NCI-H446 treated with DMSO at 0.1 percent for 48 hours (cell line): ENCODE measurements at regions not wholly inside any gene's neighbourhood (a gene's known extent, or its start where the extent isn't known, plus 50 kb on each side); places are given as distances from the start of the nearest gene placed in this dataset.
"Not testable (repeated sequence)": the region's sequence is repeated elsewhere in the genome, so short reads cannot be mapped to it uniquely, and the experiment has no call there.

ENCODE experiments used
- DNase-seq: peaks from one replicate; lab custom pipeline; 2025; lab: John Stamatoyannopoulos, UW

GRCh38 chr20:6715401-6715941 lies 52.0 kb upstream of the BMP2 start:
- DNase-seq, result no peak

- DNase-seq, result no peak
Observed at GRCh38 chr20:6714279-6714711, 53.2 kb upstream of the BMP2 start.

GRCh38 chr20:6711951-6712649 lies 55.4 kb upstream of the BMP2 start:
- DNase-seq, result no peak

- no peak for DNase-seq
Observed at GRCh38 chr20:6709910-6710595, 57.4 kb upstream of the BMP2 start.

- DNase-seq, result no peak
Observed at GRCh38 chr20:6708010-6708409, 59.5 kb upstream of the BMP2 start.

- DNase-seq, result no peak
Observed at GRCh38 chr20:6707321-6707831, 60.1 kb upstream of the BMP2 start.

- no peak for DNase-seq
Observed at GRCh38 chr20:6705926-6706548, 61.4 kb upstream of the BMP2 start.

- DNase-seq, result no peak
Observed at GRCh38 chr20:6705106-6705766, 62.2 kb upstream of the BMP2 start.

- no peak for DNase-seq
Observed at GRCh38 chr20:6704132-6704861, 63.2 kb upstream of the BMP2 start.

GRCh38 chr20:6703656-6704055 lies 63.8 kb upstream of the BMP2 start:
- DNase-seq, result no peak

GRCh38 chr20:6703047-6703446 lies 64.4 kb upstream of the BMP2 start:
- DNase-seq, result no peak

- no peak for DNase-seq
Observed at GRCh38 chr20:6702144-6702543, 65.3 kb upstream of the BMP2 start.

- DNase-seq, result no peak
Observed at GRCh38 chr20:6700563-6701329, 66.7 kb upstream of the BMP2 start.

GRCh38 chr20:6699921-6700562 lies 67.4 kb upstream of the BMP2 start:
- no peak for DNase-seq

- DNase-seq, result no peak
Observed at GRCh38 chr20:6698723-6699122, 68.8 kb upstream of the BMP2 start.

GRCh38 chr20:6698056-6698455 lies 69.4 kb upstream of the BMP2 start:
- DNase-seq, result no peak

- DNase-seq, result no peak
Observed at GRCh38 chr20:6697228-6697972, 70.1 kb upstream of the BMP2 start.

- DNase-seq, result no peak
Observed at GRCh38 chr20:6696001-6696400, 71.5 kb upstream of the BMP2 start.

- DNase-seq, result not testable (repeated sequence)
Observed at GRCh38 chr20:6693808-6694198, 73.7 kb upstream of the BMP2 start.
